ENCODE measurements at regions not wholly inside any gene's neighbourhood (a gene's known extent, or its start where the extent isn't known, plus 50 kb on each side); places are given as distances from the start of the nearest gene placed in this dataset.

GRCh38 chr13:67568205-67568604 lies 338.1 kb upstream of the PCDH9 start:
- dilution Hi-C loops (cut with MboI; ENCODE audit: extremely low pct_ligation_motif_present, low sequenced_read_pairs): no loop called here
- DNase-seq (ENCODE audit: low read depth, low spot score) (no peak), FAIRE-seq (no peak)
- Histone ChIP-seq H3K4me1 (ENCODE audit: control insufficient read depth, extremely low read depth, insufficient read depth, low read length) (no peaks in the 10 kb centered on the region), H3K9me3 (ENCODE audit: control insufficient read depth, low read depth, low read length) (peaks cover 2% of the 10 kb centered on the region), H4K20me1 (ENCODE audit: control insufficient read depth, extremely low read depth, insufficient read depth, low read length) (no peaks in the 10 kb centered on the region), H3K9ac (ENCODE audit: control insufficient read depth, extremely low read depth, insufficient read depth, low read length) (no peak overlapping the region), H3K4me3 (ENCODE audit: control insufficient read depth in 2 of 3, extremely low read depth in 1 of 3, insufficient read depth in 2 of 3, low read depth in 1 of 3, low read length in 3 of 3) (no peak overlapping the region), H3K27me3 (ENCODE audit: control insufficient read depth, extremely low read depth, insufficient read depth, low read length) (no peaks in the 10 kb centered on the region), H3K4me2 (ENCODE audit: control insufficient read depth, extremely low read depth, insufficient read depth, low read depth, low read length) (no peak overlapping the region), H3K79me2 (ENCODE audit: control insufficient read depth, insufficient read depth, low read length) (no peaks in the 10 kb centered on the region), H3K27ac (ENCODE audit: control insufficient read depth, insufficient read depth, low read length) (no peak overlapping the region), H3K9me1 (ENCODE audit: control insufficient read depth, extremely low read depth, insufficient read depth, low read length) (no peaks in the 10 kb centered on the region), H3K36me3 (ENCODE audit: control insufficient read depth in 2 of 2, extremely low read depth in 1 of 2, insufficient read depth in 2 of 2, low read length in 2 of 2) (no peaks in the 10 kb centered on the region), H2AFZ (ENCODE audit: control insufficient read depth, low read length) (no peak overlapping the region)
- TF ChIP-seq CTCF (optimal IDR thresholded peaks at IDR 0.05 in 1 of 3, IDR thresholded peaks at IDR 0.05 in 1 of 3, conservative IDR thresholded peaks at IDR 0.05 in 1 of 3; ENCODE audit: extremely low read depth in 1 of 3, insufficient read depth in 2 of 3, low read length in 3 of 3) (no peak), EZH2 (IDR thresholded peaks at IDR 0.05; ENCODE audit: low read length) (no peak)

GRCh38 chr13:67557642-67558241 lies 327.6 kb upstream of the PCDH9 start:
- no peak for FAIRE-seq
- dilution Hi-C loops (cut with MboI; ENCODE audit: extremely low pct_ligation_motif_present, low sequenced_read_pairs): no loop called here
- H3K4me2 ChIP-seq (ENCODE audit: control insufficient read depth, extremely low read depth, insufficient read depth, low read depth, low read length): no peak overlapping the region
- no peak overlapping the region for H3K27ac ChIP-seq (ENCODE audit: control insufficient read depth, insufficient read depth, low read length)
- H3K36me3 ChIP-seq (ENCODE audit: control insufficient read depth in 2 of 2, extremely low read depth in 1 of 2, insufficient read depth in 2 of 2, low read length in 2 of 2): no peaks in the 10 kb centered on the region
- DNase-seq (ENCODE audit: low read depth, low spot score): no peak
- H3K4me1 ChIP-seq (ENCODE audit: control insufficient read depth, extremely low read depth, insufficient read depth, low read length): no peaks in the 10 kb centered on the region
- no peaks in the 10 kb centered on the region for H3K9me1 ChIP-seq (ENCODE audit: control insufficient read depth, extremely low read depth, insufficient read depth, low read length)
- no peaks in the 10 kb centered on the region for H3K27me3 ChIP-seq (ENCODE audit: control insufficient read depth, extremely low read depth, insufficient read depth, low read length)
- no peak overlapping the region for H2AFZ ChIP-seq (ENCODE audit: control insufficient read depth, low read length)
- TF ChIP-seq EZH2 (IDR thresholded peaks at IDR 0.05; ENCODE audit: low read length) (no peak), CTCF (optimal IDR thresholded peaks at IDR 0.05 in 1 of 3, IDR thresholded peaks at IDR 0.05 in 1 of 3, conservative IDR thresholded peaks at IDR 0.05 in 1 of 3; ENCODE audit: extremely low read depth in 1 of 3, insufficient read depth in 2 of 3, low read length in 3 of 3) (no peak)
- H3K9ac ChIP-seq (ENCODE audit: control insufficient read depth, extremely low read depth, insufficient read depth, low read length): no peak overlapping the region
- H4K20me1 ChIP-seq (ENCODE audit: control insufficient read depth, extremely low read depth, insufficient read depth, low read length): no peaks in the 10 kb centered on the region
- no peak overlapping the region for H3K4me3 ChIP-seq (ENCODE audit: control insufficient read depth in 2 of 3, extremely low read depth in 1 of 3, insufficient read depth in 2 of 3, low read depth in 1 of 3, low read length in 3 of 3)
- no peaks in the 10 kb centered on the region for H3K79me2 ChIP-seq (ENCODE audit: control insufficient read depth, insufficient read depth, low read length)
- no peaks in the 10 kb centered on the region for H3K9me3 ChIP-seq (ENCODE audit: control insufficient read depth, low read depth, low read length)

Measured in keratinocyte (primary cell).